Psoas muscle (tissue), 7 donors: ENCODE measurements at regions not wholly inside any gene's neighbourhood (a gene's known extent, or its start where the extent isn't known, plus 50 kb on each side); places are given as distances from the start of the nearest gene placed in this dataset.

ENCODE experiments used
- ATAC-seq, 4 donors: fragments of 200-7000 bp; cut with Tn5 transposase; one replicate each; pipeline ENCODE4 v1.9.1; 2020; ENCODE audit warnings: moderate library complexity in 3 of 4, mild to moderate bottlenecking in 2 of 4
- DNase-seq, 2 donors: peaks; one replicate each; pipeline ENCODE4 v3.0.0-alpha.2; 2020
- H3K27ac ChIP-seq: fragments of 200-600 bp; one replicate; pipeline ENCODE4 v1.8.0; 2022
- H3K27me3 ChIP-seq, 3 donors: fragments of 200-600 bp in 1 of 3; one replicate each; pipeline versions ENCODE4 v1.6.1 to v1.8.0; 2013 to 2022; ENCODE audit warnings: low read length in 2 of 3, mild to moderate bottlenecking in 2 of 3, moderate library complexity in 1 of 3; ENCODE audit not compliant: insufficient read depth in 3 of 3
- H3K36me3 ChIP-seq, 2 donors: fragments of 200-600 bp in 1 of 2; one replicate each; pipeline versions ENCODE4 v1.6.1 to v1.8.0; 2013 to 2022; ENCODE audit warnings: low read depth in 1 of 2, mild to moderate bottlenecking in 1 of 2, moderate library complexity in 1 of 2; ENCODE audit not compliant: insufficient read depth in 1 of 2
- H3K4me1 ChIP-seq: fragments of 200-600 bp; one replicate; pipeline ENCODE4 v1.8.0; 2022
- H3K4me3 ChIP-seq: fragments of 200-600 bp; one replicate; pipeline ENCODE4 v1.8.0; 2022; ENCODE audit warnings: mild to moderate bottlenecking
- H3K9me3 ChIP-seq: fragments of 200-600 bp; one replicate; pipeline ENCODE4 v1.8.0; 2022
- CTCF ChIP-seq: fragments of 200-600 bp; IDR thresholded peaks from one replicate; pipeline ENCODE4 v1.8.0; 2022; ENCODE audit warnings: antibody characterized with exemption
- WGBS, 3 donors: extraction: QIAGEN DNeasy Blood & Tissue Kit; methylation state at CpG; one replicate each; pipeline versions ENCODE4 v1.1.6 to v1.1.7; 2013; 5-methylcytosine and 5-hydroxymethylcytosine counted together
- intact Hi-C, 2 donors: fragments of 100-400 bp; cut with DNase I; formaldehyde crosslinking; loops; one replicate each; pipeline versions ENCODE4 v1.11.0 to v1.14.2; 2022
- donor health status: healthy with polysubstance abuse.
- donor health status: DM: no; HTN: no; CAD: no; lungs with moderate emphysema.
- donor health status: Bipolar disorder and iron deficiency.
- donor health status: healthy.
- donor health status: DM: yes; HTN: yes; CAD: no.
- donor health status: DM: no; HTN: no; CAD: no.
- donor health status: DM: yes; HTN: yes; CAD: no.

- peak; percentile 21 for TF ChIP-seq CTCF
- ATAC-seq (no peak), DNase-seq (no peak)
- H3K27ac ChIP-seq = no peak overlapping the region
- no peaks in the 10 kb centered on the region for H3K9me3 ChIP-seq
- no peak overlapping the region for H3K4me3 ChIP-seq
- H3K36me3 ChIP-seq = no peaks in the 10 kb centered on the region
- no peaks in the 10 kb centered on the region for H3K4me1 ChIP-seq
- 3 to 4% (median 3%) methylated on average over 1 of the region's 1 CpG for WGBS, 3 donors
- no peaks in the 10 kb centered on the region for H3K27me3 ChIP-seq
- intact Hi-C loops = no loop called here
Observed at GRCh38 chr3:174355505-174355904, 503.6 kb upstream of the NAALADL2 start.

- ATAC-seq (no peak), DNase-seq (no peak)
- Histone ChIP-seq H3K4me3 (no peak overlapping the region), H3K4me1 (no peaks in the 10 kb centered on the region), H3K36me3 (no peaks in the 10 kb centered on the region), H3K27ac (no peak overlapping the region), H3K9me3 (no peaks in the 10 kb centered on the region), H3K27me3 (no peaks in the 10 kb centered on the region)
- intact Hi-C loops = no loop called here
- TF ChIP-seq CTCF = no peak
- WGBS, 3 donors = 88 to 89% (median 89%) methylated on average over 1 of the region's 1 CpG
Observed at GRCh38 chr3:174356596-174356995, 502.5 kb upstream of the NAALADL2 start.

DNA sequence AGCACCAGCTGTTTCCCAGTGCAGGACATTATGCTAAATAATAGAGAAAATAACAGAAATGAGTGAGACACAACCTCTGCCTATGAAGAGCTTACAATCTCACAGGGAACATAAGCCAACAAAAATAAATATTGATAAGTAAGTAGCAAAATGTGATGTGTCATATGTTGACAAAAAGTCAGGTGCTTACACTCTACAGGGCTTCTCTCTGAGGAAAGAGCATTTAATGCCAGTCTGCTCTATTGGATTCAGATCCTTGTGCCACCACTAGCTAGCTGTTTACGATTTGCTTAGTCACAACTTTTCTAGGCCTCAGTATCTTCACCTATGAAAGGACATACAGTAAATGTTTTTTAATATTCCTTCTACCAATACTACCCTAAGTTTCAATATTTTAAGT lies 500.9 kb upstream of the NAALADL2 start:
- Histone ChIP-seq H3K27me3 (no peaks in the 10 kb centered on the region), H3K4me1 (no peaks in the 10 kb centered on the region), H3K4me3 (no peak overlapping the region), H3K27ac (no peak overlapping the region), H3K36me3 (no peaks in the 10 kb centered on the region), H3K9me3 (no peaks in the 10 kb centered on the region)
- WGBS, 3 donors = 89 to 94% (median 94%) methylated on average over 1 of the region's 1 CpG
- intact Hi-C loops = no loop called here
- DNase-seq (no peak), ATAC-seq (no peak)
- TF ChIP-seq CTCF = no peak

DNA sequence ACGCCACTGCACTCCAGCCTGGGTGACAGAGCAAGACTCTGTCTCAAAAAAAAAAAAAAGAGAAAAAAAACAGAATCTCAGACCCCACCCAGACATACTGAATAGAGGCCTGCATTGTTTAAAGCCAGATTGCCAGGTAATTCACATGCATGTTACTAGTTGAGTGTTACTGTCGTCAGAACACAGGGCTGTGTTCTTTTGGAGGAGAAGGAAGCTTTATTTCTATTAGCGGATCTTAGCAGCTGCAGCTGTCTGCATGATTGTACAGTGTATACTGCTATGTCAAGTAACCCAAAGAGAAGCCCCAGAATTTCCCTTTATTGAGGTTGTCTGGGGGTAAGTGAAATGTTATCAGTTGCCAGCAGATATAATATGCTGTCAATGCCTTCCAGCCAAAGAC lies 496.6 kb upstream of the NAALADL2 start:
- Histone ChIP-seq H3K9me3 (no peaks in the 10 kb centered on the region), H3K36me3 (no peaks in the 10 kb centered on the region), H3K27me3 (no peaks in the 10 kb centered on the region), H3K4me1 (no peaks in the 10 kb centered on the region), H3K4me3 (no peak overlapping the region), H3K27ac (no peak overlapping the region)
- TF ChIP-seq CTCF = no peak
- WGBS, 3 donors = 68 to 78% (median 72%) methylated on average over 3 of the region's 3 CpGs
- intact Hi-C loops = no loop called here
- ATAC-seq (no peak), DNase-seq (no peak)

DNA sequence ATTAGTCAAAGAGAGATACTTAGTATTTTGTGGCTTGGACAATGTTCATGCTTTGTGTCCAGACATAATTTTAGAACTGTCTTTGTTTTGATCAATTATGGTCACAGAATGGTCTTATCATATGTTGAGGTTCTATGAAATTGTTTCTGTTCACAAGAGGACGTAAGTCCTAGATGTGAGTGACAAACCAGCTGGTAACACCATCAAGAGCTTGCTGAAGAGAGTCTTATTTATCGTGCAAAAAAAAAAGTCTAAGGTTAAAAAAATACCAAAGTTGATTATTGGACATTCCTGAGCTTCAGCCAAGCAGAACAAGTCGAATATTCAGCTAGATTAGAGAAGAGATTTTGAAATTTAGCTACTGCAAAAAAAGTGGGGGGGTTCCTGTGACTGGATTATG lies 495.9 kb upstream of the NAALADL2 start:
- Histone ChIP-seq H3K27me3 (no peaks in the 10 kb centered on the region), H3K9me3 (no peaks in the 10 kb centered on the region), H3K4me1 (no peaks in the 10 kb centered on the region), H3K27ac (no peak overlapping the region), H3K4me3 (no peak overlapping the region), H3K36me3 (no peaks in the 10 kb centered on the region)
- no peak for TF ChIP-seq CTCF
- no peak for DNase-seq
- no peak for ATAC-seq
- intact Hi-C loops = no loop called here
- 23 to 48% (median 25%) methylated on average over 3 of the region's 3 CpGs for WGBS, 3 donors
